Upper lobe of left lung (tissue), 4 donors: ENCODE measurements at regions not wholly inside any gene's neighbourhood (a gene's known extent, or its start where the extent isn't known, plus 50 kb on each side); places are given as distances from the start of the nearest gene placed in this dataset.

Experiments used
- CTCF ChIP-seq, 6 experiments: fragments of 450-650 bp in 4 of 6; fragments of 200-600 bp in 2 of 6; sonication (generic) in 2 of 6; IDR thresholded peaks; one replicate each; pipeline ENCODE4 v1.5.1; 2016 to 2019; ENCODE audit warnings: antibody characterized with exemption in 6 of 6
- EP300 ChIP-seq, 4 donors: sonication (generic); formaldehyde crosslinking; IDR thresholded peaks; one replicate each; pipeline ENCODE4 v1.5.1; 2017; ENCODE audit warnings: antibody characterized with exemption in 4 of 4, control low read depth in 2 of 4
- POLR2AphosphoS5 ChIP-seq, 2 donors: sonication (generic); formaldehyde crosslinking; IDR thresholded peaks; one replicate each; pipeline ENCODE4 v1.5.1; 2017; ENCODE audit warnings: antibody characterized with exemption in 2 of 2

DNA sequence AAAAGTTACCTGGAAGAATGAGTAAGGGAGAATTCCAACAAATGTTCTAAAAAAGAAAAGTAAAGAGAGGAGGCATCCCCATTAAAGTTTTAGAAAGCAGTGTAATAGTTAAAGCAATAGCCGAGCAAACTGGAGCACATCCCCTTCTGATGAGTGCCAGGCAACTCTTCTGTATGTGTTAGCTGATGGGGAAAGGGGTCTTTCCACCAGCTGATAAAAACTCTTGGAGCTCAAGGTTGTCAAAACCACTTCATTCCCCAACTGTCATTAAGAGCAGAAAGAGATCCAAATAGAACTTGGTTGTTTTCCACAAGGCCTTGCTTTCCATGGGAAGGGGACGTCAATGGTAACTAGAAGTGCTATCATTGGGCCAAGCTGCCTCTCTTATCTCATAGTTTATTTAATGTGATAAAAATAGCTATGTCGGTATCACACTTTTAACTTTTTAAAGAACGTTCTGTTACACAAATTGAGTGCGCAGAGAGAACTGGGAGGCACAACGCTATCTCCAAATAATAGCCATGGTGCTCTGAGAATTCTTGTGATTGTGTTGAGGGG lies 116.9 kb downstream of the POLR2M start:
- TF ChIP-seq CTCF (IDR thresholded peaks at IDR 0.05) (no peak), EP300 (IDR thresholded peaks at IDR 0.05) (no peak), POLR2AphosphoS5 (IDR thresholded peaks at IDR 0.05) (no peak)
